LNCaP clone FGC (cell line): ENCODE measurements at regions not wholly inside any gene's neighbourhood (a gene's known extent, or its start where the extent isn't known, plus 50 kb on each side); places are given as distances from the start of the nearest gene placed in this dataset.
"Not testable (repeated sequence)": the region's sequence is repeated elsewhere in the genome, so short reads cannot be mapped to it uniquely, and the experiment has no call there.

Experiments used
- DNase-seq: peaks from one replicate; pipeline ENCODE4 v3.0.0-alpha.2; 2011; ENCODE audit warnings: low read depth
- H3K4me3 ChIP-seq: 2 replicates; pipeline ENCODE4 v1.5.1; 2011; ENCODE audit warnings: mild to moderate bottlenecking, low read depth, low read length, control low read depth
- CTCF ChIP-seq: IDR thresholded peaks from 2 replicates; pipeline ENCODE4 v1.5.1; 2012; ENCODE audit warnings: mild to moderate bottlenecking; ENCODE audit not compliant: control insufficient read depth, insufficient read depth; ENCODE audit errors: extremely low read depth

DNA sequence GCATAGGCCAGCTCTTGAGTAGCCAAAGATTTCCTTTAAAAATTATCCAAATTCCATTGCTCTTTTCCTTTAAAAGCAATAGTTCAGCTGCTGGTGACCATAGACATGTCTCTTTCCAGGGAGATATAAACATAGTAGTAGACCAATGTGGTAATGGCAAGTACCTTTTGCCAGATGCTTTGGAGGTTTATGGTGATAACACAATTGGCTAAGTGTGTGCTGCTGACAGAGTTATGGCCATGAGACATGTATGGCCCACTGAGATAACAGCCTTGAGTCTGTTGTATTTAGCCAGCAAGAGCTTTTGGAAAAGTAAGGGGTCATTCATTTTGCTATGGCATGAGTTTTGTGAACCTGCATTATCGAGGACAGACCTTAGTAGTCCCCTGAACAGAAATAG lies 1146.8 kb downstream of the TUSC7 start:
- H3K4me3 ChIP-seq, result no peak overlapping the region
- no peak for TF ChIP-seq CTCF

GRCh38 chr3:117863146-117863545 lies 1153.6 kb downstream of the TUSC7 start:
- no peak for TF ChIP-seq CTCF
- H3K4me3 ChIP-seq, result no peak overlapping the region
- no peak for DNase-seq

More for the DNA sequence above, 1146.8 kb downstream of the TUSC7 start:
- no peak for DNase-seq

- no peak for TF ChIP-seq CTCF
- DNase-seq, result no peak
- no peak overlapping the region for H3K4me3 ChIP-seq
These were observed 1155.8 kb downstream of the TUSC7 start for GRCh38 chr3:117865338-117865737.

DNA sequence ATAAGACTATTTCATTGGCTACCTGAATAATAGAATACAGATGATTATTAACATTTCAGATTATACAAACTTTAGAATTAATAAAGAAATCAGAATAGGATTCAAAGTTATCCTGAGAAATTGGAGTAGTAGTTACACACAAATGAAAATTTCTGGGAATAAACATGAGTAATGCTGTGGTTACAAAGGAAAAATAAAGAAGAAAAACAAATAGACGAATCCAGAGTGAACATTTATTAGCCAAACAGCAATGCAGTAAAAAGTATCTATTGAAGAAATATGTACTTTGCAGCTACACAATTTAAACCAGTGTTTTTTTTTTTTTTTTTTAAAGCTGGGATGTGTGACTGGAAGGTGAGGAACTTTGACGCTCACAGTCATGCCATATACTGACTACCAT lies 1159.2 kb downstream of the TUSC7 start:
- H3K4me3 ChIP-seq, result no peak overlapping the region
- DNase-seq, result no peak
- TF ChIP-seq CTCF, result no peak

- no peak for DNase-seq
- no peak overlapping the region for H3K4me3 ChIP-seq
- TF ChIP-seq CTCF, result no peak
These were observed 1162.4 kb downstream of the TUSC7 start for GRCh38 chr3:117871934-117872333.

- H3K4me3 ChIP-seq, result not testable (repeated sequence)
- DNase-seq, result peak; percentile 39
These were observed 1161.9 kb downstream of the IGSF11 start for GRCh38 chr3:117872594-117873248.

- no peak for TF ChIP-seq CTCF
- no peak for DNase-seq
- no peak overlapping the region for H3K4me3 ChIP-seq
These were observed 1161.4 kb downstream of the IGSF11 start for GRCh38 chr3:117873249-117873600.
